ENCODE measurements at regions not wholly inside any gene's neighbourhood (a gene's known extent, or its start where the extent isn't known, plus 50 kb on each side); places are given as distances from the start of the nearest gene placed in this dataset.

DNA sequence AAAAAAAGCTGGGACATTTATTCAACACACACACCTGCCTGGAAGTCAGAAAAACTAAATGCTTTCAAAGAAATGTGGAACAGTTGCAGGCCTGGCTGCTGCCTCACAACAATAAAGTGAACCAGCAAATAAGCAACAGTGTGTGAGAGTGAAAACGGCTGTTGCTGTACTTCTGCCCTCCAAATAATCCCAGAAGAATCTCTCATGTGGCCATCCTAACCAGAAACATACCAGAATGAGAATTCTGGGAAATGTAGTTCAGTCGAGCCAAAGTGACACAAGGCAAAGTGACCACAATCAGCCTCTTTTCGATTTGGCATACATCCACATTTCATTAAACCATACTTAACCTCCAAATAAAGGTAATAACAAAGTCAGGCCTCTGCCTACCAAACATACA, 204.5 kb downstream of the SLC7A11 start:
- TF ChIP-seq, protein P1, sequence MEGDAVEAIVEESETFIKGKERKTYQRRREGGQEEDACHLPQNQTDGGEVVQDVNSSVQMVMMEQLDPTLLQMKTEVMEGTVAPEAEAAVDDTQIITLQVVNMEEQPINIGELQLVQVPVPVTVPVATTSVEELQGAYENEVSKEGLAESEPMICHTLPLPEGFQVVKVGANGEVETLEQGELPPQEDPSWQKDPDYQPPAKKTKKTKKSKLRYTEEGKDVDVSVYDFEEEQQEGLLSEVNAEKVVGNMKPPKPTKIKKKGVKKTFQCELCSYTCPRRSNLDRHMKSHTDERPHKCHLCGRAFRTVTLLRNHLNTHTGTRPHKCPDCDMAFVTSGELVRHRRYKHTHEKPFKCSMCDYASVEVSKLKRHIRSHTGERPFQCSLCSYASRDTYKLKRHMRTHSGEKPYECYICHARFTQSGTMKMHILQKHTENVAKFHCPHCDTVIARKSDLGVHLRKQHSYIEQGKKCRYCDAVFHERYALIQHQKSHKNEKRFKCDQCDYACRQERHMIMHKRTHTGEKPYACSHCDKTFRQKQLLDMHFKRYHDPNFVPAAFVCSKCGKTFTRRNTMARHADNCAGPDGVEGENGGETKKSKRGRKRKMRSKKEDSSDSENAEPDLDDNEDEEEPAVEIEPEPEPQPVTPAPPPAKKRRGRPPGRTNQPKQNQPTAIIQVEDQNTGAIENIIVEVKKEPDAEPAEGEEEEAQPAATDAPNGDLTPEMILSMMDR (IDR thresholded peaks at IDR 0.05; ENCODE audit: borderline replicate concordance, extremely low read depth, low read length, poor library complexity, severe bottlenecking), result no peak
- no peak for TF ChIP-seq EZH2 (IDR thresholded peaks at IDR 0.05; ENCODE audit: borderline replicate concordance, low read depth, low read length, severe bottlenecking)
